NCI-H1694 (cell line): ENCODE measurements at regions not wholly inside any gene's neighbourhood (a gene's known extent, or its start where the extent isn't known, plus 50 kb on each side); places are given as distances from the start of the nearest gene placed in this dataset.
"Not testable (repeated sequence)": the region's sequence is repeated elsewhere in the genome, so short reads cannot be mapped to it uniquely, and the experiment has no call there.

ENCODE experiments used
- DNase-seq: peaks from one replicate; lab custom pipeline; 2025; lab: John Stamatoyannopoulos, UW

- no peak for DNase-seq
Measured at GRCh38 chr3:81363816-81364215, 397.6 kb downstream of the GBE1 start.

GRCh38 chr3:81354119-81354518 lies 407.3 kb downstream of the GBE1 start:
- DNase-seq: no peak

DNA sequence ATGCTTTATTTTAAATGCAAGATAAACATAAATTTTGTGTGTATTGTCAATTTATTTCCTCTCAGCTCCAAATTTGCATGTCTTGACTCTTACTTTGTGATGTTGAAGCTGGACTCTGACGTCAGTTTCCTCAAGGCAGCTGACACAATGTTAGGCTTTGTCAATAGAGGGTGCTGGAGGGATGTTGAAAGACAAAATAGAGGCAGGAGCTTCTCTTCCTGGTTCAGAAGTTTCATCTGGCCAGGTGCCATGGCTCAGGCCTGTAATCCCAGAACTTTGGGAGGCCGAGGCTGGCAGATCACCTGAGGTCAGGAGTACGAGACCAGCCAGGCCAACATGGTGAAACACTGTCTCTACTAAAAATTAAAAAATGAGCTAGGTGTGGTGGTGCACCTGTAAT lies 408.6 kb downstream of the GBE1 start:
- no peak for DNase-seq

DNA sequence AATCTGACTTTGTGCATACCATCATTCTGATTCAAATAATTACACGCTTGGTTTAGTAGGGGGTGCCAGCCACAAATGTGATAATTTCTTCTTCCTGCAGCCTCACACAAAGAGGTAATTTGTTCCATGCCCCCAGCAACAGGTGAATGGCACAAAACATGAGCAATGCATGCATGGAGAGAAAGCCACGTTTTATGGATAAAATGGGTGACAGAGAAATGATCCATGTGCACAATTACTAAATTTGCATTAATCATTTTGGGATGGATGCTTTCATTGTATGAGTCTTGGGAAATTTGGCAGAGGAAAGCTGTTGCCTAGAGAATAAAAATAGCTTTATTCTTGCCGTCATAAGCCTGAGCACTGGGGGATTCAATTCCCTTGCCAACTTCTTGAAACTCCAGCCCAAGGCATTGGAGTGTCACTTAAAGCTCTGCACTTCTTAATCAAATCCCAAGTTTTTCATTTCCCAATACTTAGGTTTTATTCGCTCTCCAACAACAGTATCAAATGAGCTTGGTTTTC lies 411.6 kb downstream of the GBE1 start:
- no peak for DNase-seq

DNA sequence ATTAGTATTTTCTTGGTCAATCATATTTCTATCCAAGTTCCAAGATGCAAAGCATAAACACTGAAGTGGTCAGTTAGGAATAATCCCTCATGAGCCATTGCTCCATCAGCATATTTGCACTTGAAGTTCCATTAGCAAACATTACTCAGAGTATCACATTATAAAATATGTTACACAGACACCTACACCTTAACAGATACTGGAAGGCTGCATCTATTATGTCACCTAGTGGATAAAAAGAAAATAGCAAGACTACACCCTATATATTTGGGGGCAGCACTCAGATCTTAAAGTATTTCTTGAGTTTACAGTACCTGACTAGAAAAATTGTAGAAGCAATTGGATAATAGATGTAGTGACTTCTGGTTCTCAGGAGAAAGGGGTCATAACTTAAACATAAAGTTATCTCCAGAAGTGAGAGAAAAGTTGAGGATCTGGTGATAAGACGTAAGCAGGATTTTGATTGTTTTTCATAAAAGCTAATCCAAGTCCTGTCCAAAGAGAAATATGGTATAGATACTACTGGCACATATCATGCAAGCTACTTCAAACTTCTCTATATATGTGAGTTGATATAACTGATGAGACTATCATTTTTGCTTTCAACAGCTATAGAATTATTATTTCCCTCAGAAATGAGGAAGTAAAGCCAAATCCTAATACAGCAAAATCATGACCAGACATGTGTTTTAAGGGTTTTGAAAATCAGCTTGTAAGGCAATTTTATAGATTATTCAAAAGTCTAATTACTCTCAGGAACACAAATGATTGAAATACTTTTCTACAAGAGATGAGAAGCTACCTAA lies 422.2 kb downstream of the GBE1 start:
- DNase-seq: no peak

DNA sequence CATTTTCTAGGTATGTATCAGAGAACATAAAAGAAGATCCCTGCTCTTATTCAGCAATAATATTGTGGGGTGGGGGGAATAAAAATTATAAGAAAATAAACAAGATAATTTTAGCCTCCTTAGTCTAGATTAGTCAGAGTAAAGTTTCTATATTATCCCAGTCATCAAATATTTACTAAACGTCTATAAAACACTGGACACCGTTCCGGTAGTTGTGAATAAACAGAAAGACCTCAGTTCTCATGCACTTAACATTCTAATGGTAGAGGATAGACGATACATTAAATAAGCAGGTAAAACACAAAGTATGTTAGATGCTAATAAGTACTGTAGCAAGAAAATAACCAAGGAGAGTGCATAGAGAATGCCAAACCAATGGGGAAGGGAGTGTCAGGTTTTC lies 425.0 kb downstream of the GBE1 start:
- no peak for DNase-seq

DNA sequence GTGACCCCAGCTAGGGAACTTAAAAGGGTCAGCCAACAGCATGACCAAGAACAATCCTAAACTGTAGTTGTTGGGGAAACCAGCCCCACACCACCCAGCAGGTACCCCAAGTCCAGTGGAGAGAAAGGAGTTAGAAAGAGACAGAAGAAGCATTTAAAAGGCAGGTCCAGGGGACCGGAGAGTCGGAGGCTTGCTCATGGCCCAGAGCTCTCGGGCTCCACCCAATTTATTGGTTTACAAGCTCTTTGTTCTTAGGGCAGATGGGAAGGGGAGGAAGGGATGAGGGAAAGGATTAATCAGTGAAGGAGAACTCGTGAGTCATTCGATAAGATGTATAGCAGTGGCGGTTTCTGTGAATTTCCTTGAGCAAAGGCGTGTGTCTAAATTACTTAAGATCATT lies 431.6 kb downstream of the GBE1 start:
- DNase-seq: not testable (repeated sequence)

GRCh38 chr3:81326245-81326644 lies 435.2 kb downstream of the GBE1 start:
- no peak for DNase-seq

GRCh38 chr3:81320862-81321261 lies 440.6 kb downstream of the GBE1 start:
- no peak for DNase-seq

GRCh38 chr3:81315030-81315429 lies 446.4 kb downstream of the GBE1 start:
- no peak for DNase-seq

DNA sequence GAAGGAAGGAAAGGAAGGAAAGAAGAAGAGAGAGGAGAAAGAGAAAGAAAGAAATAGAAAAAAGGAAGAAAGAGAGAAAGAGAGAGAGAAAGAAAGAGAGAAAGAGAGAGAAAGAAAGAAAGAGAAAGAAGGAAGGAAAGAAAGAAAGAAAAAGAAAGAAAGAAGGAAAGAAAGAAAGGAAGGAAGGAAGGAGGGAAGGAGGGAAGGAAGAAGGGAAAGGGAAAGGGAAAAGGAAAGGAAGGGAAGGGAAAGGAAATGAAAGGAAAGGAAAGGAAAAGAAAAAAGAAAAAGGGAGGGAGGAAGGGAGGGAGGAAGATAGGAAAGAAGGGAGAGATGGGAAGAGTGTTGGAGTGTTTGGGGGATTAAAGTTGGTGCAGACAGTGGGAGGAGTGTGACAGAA lies 450.1 kb downstream of the GBE1 start:
- DNase-seq: no peak

- DNase-seq: no peak
Measured at GRCh38 chr3:81308306-81308705, 453.1 kb downstream of the GBE1 start.

- DNase-seq: no peak
Measured at GRCh38 chr3:81307221-81307620, 454.2 kb downstream of the GBE1 start.

GRCh38 chr3:81303321-81303720 lies 458.1 kb downstream of the GBE1 start:
- no peak for DNase-seq

DNA sequence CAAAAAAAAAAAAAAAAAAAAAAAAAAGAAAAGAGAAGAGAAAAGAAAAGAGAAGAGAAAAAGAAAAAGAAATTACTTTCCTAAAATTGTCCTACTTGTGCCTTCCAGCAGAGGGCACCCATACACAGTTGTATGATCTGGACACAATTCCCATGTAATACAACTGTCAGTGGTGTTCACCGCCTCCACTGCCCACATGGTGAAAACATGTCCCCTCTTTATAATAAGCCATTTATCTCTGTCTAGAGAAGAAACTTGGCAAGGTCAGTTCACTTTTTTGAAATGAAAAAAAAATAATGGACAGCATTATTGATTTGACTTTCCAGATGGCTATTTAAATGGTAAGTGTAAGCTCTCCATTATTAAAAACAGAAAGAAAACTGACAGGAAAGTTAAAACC lies 459.4 kb downstream of the GBE1 start:
- no peak for DNase-seq

DNA sequence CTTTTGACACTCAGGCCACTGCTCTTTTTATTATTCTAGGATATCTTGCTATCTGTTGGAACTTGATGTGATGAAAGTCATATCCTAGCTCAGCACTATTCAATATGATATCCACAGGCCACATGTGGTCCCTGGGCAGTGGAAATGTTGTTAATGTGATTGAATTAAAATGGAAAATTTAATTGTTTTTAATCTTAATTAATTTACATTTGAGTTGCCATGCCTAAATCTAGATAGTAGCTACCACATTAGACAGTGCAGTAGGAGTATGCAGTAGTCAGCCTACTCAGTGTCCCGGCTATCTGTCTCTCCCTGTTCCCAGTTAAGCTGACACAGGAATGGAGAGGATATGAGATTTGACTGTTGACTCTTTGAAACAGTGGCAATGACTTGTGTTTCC lies 460.2 kb downstream of the GBE1 start:
- DNase-seq: no peak

DNA sequence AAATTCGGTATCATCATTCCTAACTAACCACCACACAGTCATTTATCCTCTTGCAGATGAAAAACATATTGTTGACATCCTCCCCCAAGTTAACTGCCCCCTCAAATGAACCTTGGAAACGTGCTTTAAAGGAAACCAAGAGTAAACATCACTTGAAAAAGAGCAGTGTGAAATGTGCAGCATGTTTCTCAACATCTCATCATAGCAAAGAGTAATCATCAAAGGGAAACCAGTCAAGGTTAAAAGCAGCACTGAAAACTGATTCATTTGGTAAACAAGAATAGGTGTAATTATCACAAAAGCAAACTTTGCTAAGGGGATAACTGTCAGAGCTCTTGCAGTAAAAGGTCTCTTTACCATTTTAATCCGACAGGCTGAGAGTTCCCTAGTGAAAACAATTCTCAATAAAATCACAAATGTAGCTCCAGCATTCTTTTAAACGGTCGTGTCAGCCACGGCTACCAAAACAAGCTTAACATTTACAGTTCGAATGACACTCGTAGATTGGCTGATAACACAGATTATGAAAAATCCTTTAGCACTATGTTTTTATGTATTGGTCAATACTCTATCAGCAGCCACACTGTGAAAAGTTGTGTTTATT lies 461.0 kb downstream of the GBE1 start:
- no peak for DNase-seq

DNA sequence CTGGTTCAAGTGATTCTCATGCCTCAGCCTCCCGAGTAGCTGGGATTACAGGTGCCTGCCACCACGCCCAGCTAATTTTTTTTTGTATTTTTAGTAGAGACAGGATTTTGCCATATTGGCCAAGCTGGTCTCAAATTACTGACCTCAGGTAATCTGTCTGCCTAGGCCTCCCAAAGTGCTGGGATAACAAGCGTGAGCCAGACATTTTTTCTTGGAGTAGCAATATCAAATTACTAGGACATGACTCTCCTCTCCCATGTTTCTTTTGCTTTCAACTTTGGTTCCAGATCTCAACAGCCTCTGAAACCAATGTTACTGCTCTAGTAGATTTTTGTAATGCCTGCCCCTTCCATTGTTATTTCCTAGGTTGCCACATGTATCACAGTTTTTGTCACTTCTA lies 462.0 kb downstream of the GBE1 start:
- no peak for DNase-seq

GRCh38 chr3:81295906-81296577 lies 465.4 kb downstream of the GBE1 start:
- no peak for DNase-seq

GRCh38 chr3:81293156-81293555 lies 468.3 kb downstream of the GBE1 start:
- no peak for DNase-seq

DNA sequence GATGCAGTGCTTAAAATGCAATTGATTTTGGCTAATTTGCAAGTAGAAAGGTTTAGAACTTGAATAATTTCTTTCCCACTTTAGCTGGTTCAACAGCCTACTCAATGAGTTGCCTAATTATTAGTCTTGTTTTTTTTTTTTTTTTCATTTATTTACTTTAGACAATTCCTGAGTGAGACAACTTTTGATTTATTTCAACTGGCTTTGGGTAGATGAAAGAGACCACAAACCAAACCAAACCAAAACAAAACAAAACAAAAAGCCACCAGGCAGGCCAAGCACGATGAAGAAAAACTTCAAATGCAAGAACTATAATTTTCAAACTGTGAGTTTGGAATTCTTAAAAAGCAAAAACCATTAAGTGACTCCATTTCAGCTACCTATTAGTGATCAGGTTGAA lies 469.9 kb downstream of the GBE1 start:
- DNase-seq: no peak

GRCh38 chr3:81289676-81290075 lies 471.8 kb downstream of the GBE1 start:
- no peak for DNase-seq
